H1 (cell line): ENCODE measurements at regions not wholly inside any gene's neighbourhood (a gene's known extent, or its start where the extent isn't known, plus 50 kb on each side); places are given as distances from the start of the nearest gene placed in this dataset.

ENCODE experiments used
- CTCF ChIA-PET: fragments of 300-600 bp; sonication (Branson Sonifier 250); formaldehyde crosslinking; loops from one replicate; lab custom pipeline; 2021; ENCODE audit not compliant: partially characterized antibody; lab: Charles Lee
- POLR2A ChIA-PET: fragments of 300-600 bp; sonication (Branson Sonifier 250); formaldehyde crosslinking; loops from one replicate; lab custom pipeline; 2021; ENCODE audit warnings: inconsistent platforms; ENCODE audit not compliant: partially characterized antibody; lab: Charles Lee
- DNase-seq, 2 experiments: peaks; one replicate each; pipeline versions ENCODE4 v3.0.0 to v3.0.0-alpha.2; 2010 to 2022; ENCODE audit warnings: low spot score in 2 of 2, low read depth in 1 of 2, mixed read lengths in 1 of 2
- FAIRE-seq: peaks from 2 replicates; lab custom pipeline; 2011; peaks lifted over from hg19 to GRCh38; lab: Jason Lieb, UNC
- H2AFZ ChIP-seq: 2 replicates; pipeline ENCODE4 v1.8.1; 2012; ENCODE audit warnings: low read length, inconsistent platforms
- H2AK5ac ChIP-seq: 2 replicates; pipeline ENCODE4 v1.6.1; 2013; ENCODE audit warnings: low read depth, low read length
- H2BK120ac ChIP-seq: replicated peaks from 2 replicates; pipeline ENCODE3; 2013; ENCODE audit warnings: low read depth, low read length, inconsistent platforms
- H2BK12ac ChIP-seq: 2 replicates; pipeline ENCODE4 v1.6.1; 2013; ENCODE audit warnings: low read depth, low read length
- H2BK15ac ChIP-seq: 2 replicates; pipeline ENCODE4 v1.6.1; 2013; ENCODE audit warnings: low read length
- H2BK20ac ChIP-seq: 2 replicates; pipeline ENCODE4 v1.6.1; 2013; ENCODE audit warnings: low read length
- H2BK5ac ChIP-seq: 2 replicates; pipeline ENCODE4 v1.6.1; 2013; ENCODE audit warnings: low read depth, low read length
- H3K14ac ChIP-seq: 2 replicates; pipeline ENCODE4 v1.6.1; 2013; ENCODE audit warnings: inconsistent platforms; ENCODE audit not compliant: insufficient read length
- H3K18ac ChIP-seq: 2 replicates; pipeline ENCODE4 v1.6.1; 2013; ENCODE audit warnings: low read length; ENCODE audit errors: extremely low read depth
- H3K23ac ChIP-seq: 2 replicates; pipeline ENCODE4 v1.6.1; 2013; ENCODE audit warnings: inconsistent platforms; ENCODE audit not compliant: insufficient read length
- H3K23me2 ChIP-seq: 2 replicates; pipeline ENCODE4 v1.6.1; 2013; ENCODE audit warnings: low read depth, low read length
- H3K27ac ChIP-seq: 2 replicates; pipeline ENCODE4 v1.6.1; 2011; ENCODE audit warnings: low read depth, low read length, inconsistent platforms
- H3K27me3 ChIP-seq, 4 experiments: replicated peaks in 1 of 4; 1 replicate in 1 of 4; 2 replicates in 3 of 4; pipeline versions ENCODE4 v1.6.1 to v1.8.1; 2011 to 2013; ENCODE audit warnings: low read length in 3 of 4, mild to moderate bottlenecking in 3 of 4, inconsistent platforms in 2 of 4, mixed read lengths in 2 of 4, moderate library complexity in 1 of 4; ENCODE audit not compliant: control insufficient read depth in 3 of 4, insufficient read depth in 3 of 4; ENCODE audit errors: extremely low read depth in 1 of 4
- H3K36me3 ChIP-seq, 4 experiments: 2 replicates each; pipeline versions ENCODE4 v1.6.1 to v1.8.1; 2011 to 2013; ENCODE audit warnings: mild to moderate bottlenecking in 4 of 4, low read length in 3 of 4, moderate library complexity in 2 of 4, control low read depth in 1 of 4, inconsistent platforms in 1 of 4; ENCODE audit not compliant: insufficient read depth in 4 of 4, control insufficient read depth in 2 of 4
- H3K4ac ChIP-seq: replicated peaks from 2 replicates; pipeline ENCODE3; 2013; ENCODE audit warnings: low read length, low read depth, mixed read lengths, inconsistent platforms; ENCODE audit not compliant: insufficient read length
- H3K4me1 ChIP-seq, 4 experiments: replicated peaks in 1 of 4; 1 replicate in 1 of 4; 2 replicates in 3 of 4; pipeline versions ENCODE4 v1.6.1 to v1.8.1; 2011 to 2013; ENCODE audit warnings: low read length in 3 of 4, inconsistent platforms in 2 of 4, mixed read lengths in 1 of 4; ENCODE audit not compliant: insufficient read depth in 4 of 4, control insufficient read depth in 3 of 4
- H3K4me2 ChIP-seq, 2 experiments: 2 replicates each; pipeline versions ENCODE4 v1.6.1 to v1.8.1; 2011 to 2013; ENCODE audit warnings: low read depth in 2 of 2, low read length in 2 of 2, control low read depth in 1 of 2, inconsistent platforms in 1 of 2, mild to moderate bottlenecking in 1 of 2; ENCODE audit not compliant: insufficient read depth in 1 of 2
- H3K4me3 ChIP-seq, 4 experiments: fragments of 200-600, 300-600 bp in 1 of 4; sonication (generic), shearing (Covaris generic), sonication (Bioruptor Twin) in 1 of 4; 2 replicates each; pipeline versions ENCODE4 v1.5.1 to v1.8.1; 2011 to 2016; ENCODE audit warnings: low read length in 4 of 4, low read depth in 3 of 4, control low read depth in 2 of 4, inconsistent platforms in 2 of 4, mild to moderate bottlenecking in 2 of 4, mixed read lengths in 1 of 4, moderate library complexity in 1 of 4; ENCODE audit not compliant: insufficient read depth in 2 of 4; ENCODE audit errors: extremely low read depth in 1 of 4
- H3K56ac ChIP-seq: replicated peaks from 2 replicates; pipeline ENCODE3; 2013; ENCODE audit warnings: low read depth, mild to moderate bottlenecking, mixed read lengths, low read length, inconsistent platforms; ENCODE audit not compliant: insufficient read length
- H3K79me1 ChIP-seq: 2 replicates; pipeline ENCODE4 v1.6.1; 2013; ENCODE audit warnings: low read depth, low read length, control low read depth
- H3K79me2 ChIP-seq, 2 experiments: 2 replicates each; pipeline versions ENCODE4 v1.6.1 to v1.8.1; 2012 to 2013; ENCODE audit warnings: low read length in 2 of 2, mild to moderate bottlenecking in 2 of 2, inconsistent platforms in 1 of 2; ENCODE audit not compliant: insufficient read depth in 2 of 2, control insufficient read depth in 1 of 2
- H3K9ac ChIP-seq, 4 experiments: replicated peaks in 1 of 4; 1 replicate in 1 of 4; 2 replicates in 3 of 4; pipeline versions ENCODE4 v1.6.1 to v1.8.1; 2011 to 2013; ENCODE audit warnings: low read depth in 3 of 4, low read length in 3 of 4, control low read depth in 2 of 4, mild to moderate bottlenecking in 2 of 4, moderate library complexity in 2 of 4, inconsistent platforms in 1 of 4; ENCODE audit errors: extremely low read depth in 1 of 4
- H3K9me3 ChIP-seq, 2 experiments: 2 replicates each; pipeline versions ENCODE4 v1.6.1 to v1.8.1; 2012 to 2013; ENCODE audit warnings: mild to moderate bottlenecking in 2 of 2, moderate library complexity in 2 of 2, control low read depth in 1 of 2, inconsistent platforms in 1 of 2, low read depth in 1 of 2, low read length in 1 of 2, mixed read lengths in 1 of 2; ENCODE audit not compliant: insufficient read depth in 2 of 2
- H4K20me1 ChIP-seq, 2 experiments: replicated peaks in 1 of 2; 2 replicates each; pipeline versions ENCODE3 to v1.8.1; 2011 to 2013; ENCODE audit warnings: inconsistent platforms in 2 of 2, low read length in 2 of 2, mild to moderate bottlenecking in 1 of 2; ENCODE audit not compliant: insufficient read depth in 2 of 2, control insufficient read depth in 1 of 2
- H4K5ac ChIP-seq: 2 replicates; pipeline ENCODE4 v1.6.1; 2013; ENCODE audit warnings: low read length, low read depth, mixed read lengths, inconsistent platforms; ENCODE audit not compliant: insufficient read length
- H4K8ac ChIP-seq: 2 replicates; pipeline ENCODE4 v1.8.0; 2013; ENCODE audit warnings: mild to moderate bottlenecking, moderate library complexity, low read length, inconsistent platforms; ENCODE audit not compliant: insufficient read depth; ENCODE audit errors: extremely low read depth
- H4K91ac ChIP-seq: replicated peaks from 2 replicates; pipeline ENCODE3; 2013; ENCODE audit warnings: low read length, mixed read lengths, inconsistent platforms; ENCODE audit not compliant: insufficient read length
- CTCF ChIP-seq, 3 experiments: IDR thresholded peaks; 1 replicate in 2 of 3; 2 replicates in 1 of 3; pipeline versions ENCODE4 v1.5.1 to v1.6.1; 2011; ENCODE audit warnings: low read length in 3 of 3, mild to moderate bottlenecking in 3 of 3, inconsistent platforms in 2 of 3, low read depth in 1 of 3, moderate library complexity in 1 of 3; ENCODE audit not compliant: insufficient read depth in 1 of 3; ENCODE audit errors: control extremely low read depth in 1 of 3
- EP300 ChIP-seq, 2 experiments: IDR thresholded peaks; 1 replicate in 1 of 2; 2 replicates in 1 of 2; pipeline ENCODE4 v1.6.1; 2011 to 2012; ENCODE audit warnings: low read depth in 2 of 2, low read length in 2 of 2, mild to moderate bottlenecking in 2 of 2, borderline replicate concordance in 1 of 2, inconsistent platforms in 1 of 2, moderate library complexity in 1 of 2
- WGBS, 2 experiments: shearing (Covaris generic) in 1 of 2; methylation state at CpG; one replicate each; pipeline versions ENCODE4 v1.1.6 to v1.1.7; 2013 to 2015; ENCODE audit warnings: low lambda C conversion rate in 2 of 2, mixed read lengths in 2 of 2, inconsistent platforms in 1 of 2, low coverage in 1 of 2, missing lambda C conversion rate in 1 of 2; ENCODE audit not compliant: insufficient replicate concordance in 2 of 2, insufficient coverage in 1 of 2, insufficient read length in 1 of 2; ENCODE audit errors: extremely low coverage in 1 of 2, missing lambda C conversion rate in 1 of 2; 5-methylcytosine and 5-hydroxymethylcytosine counted together

DNA sequence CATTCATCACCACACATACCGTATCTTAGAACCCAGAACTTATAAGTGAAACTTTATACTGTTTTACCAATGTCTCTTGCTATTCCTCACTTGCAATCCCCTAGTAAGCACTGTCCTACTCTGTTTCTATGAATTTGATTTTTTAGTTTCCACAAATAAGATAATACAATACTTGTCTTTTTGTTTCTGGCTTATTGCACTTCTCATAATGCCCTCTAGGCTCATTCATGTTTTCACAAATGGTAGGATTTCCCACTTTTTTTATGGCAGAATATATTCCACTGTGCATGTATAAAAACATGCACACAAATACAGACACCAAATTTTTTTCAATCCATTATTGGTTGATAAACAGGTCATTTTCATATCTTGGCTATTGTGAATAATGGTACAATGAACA, 1742.3 kb upstream of the NUDT12 start:
- Histone ChIP-seq H3K4me2 (no peak overlapping the region), H2BK15ac (no peak overlapping the region), H3K27ac (no peak overlapping the region), H3K27me3 (no peaks in the 10 kb centered on the region), H2BK120ac (no peak overlapping the region), H3K9me3 (no peaks in the 10 kb centered on the region), H4K5ac (no peak overlapping the region), H3K9ac (no peak overlapping the region), H4K20me1 (no peaks in the 10 kb centered on the region), H3K36me3 (no peaks in the 10 kb centered on the region), H4K91ac (no peak overlapping the region), H3K23ac (no peak overlapping the region), H2BK20ac (no peak overlapping the region), H4K8ac (no peak overlapping the region), H3K56ac (no peak overlapping the region), H3K4me1 (no peaks in the 10 kb centered on the region), H3K4me3 (no peak overlapping the region), H2BK5ac (no peak overlapping the region), H3K18ac (no peak overlapping the region), H3K4ac (no peak overlapping the region), H3K79me1 (no peaks in the 10 kb centered on the region), H2AK5ac (no peak overlapping the region), H2BK12ac (no peak overlapping the region), H3K14ac (no peak overlapping the region), H2AFZ (no peak overlapping the region), H3K79me2 (no peaks in the 10 kb centered on the region), H3K23me2 (no peaks in the 10 kb centered on the region)
- FAIRE-seq (no peak), DNase-seq (no peak)
- TF ChIP-seq CTCF (IDR thresholded peaks at IDR 0.05; ENCODE audit: control extremely low read depth in 1 of 3, insufficient read depth in 1 of 3, low read depth in 1 of 3, low read length in 3 of 3) (peak in 1 of 3 experiments; percentile 11; a peak in 1 of 4 replicates), EP300 (IDR thresholded peaks at IDR 0.05; ENCODE audit: borderline replicate concordance in 1 of 2, low read depth in 2 of 2, low read length in 2 of 2) (no peak)
- ChIA-PET POLR2A (interaction anchor here (0.7 kb wide), 1 partner anchor 439 kb away, joined by 3 read pairs; no protein-coding TSS in a partner anchor), CTCF (interaction anchor here (0.6 kb wide), 1 partner anchor 9 kb away, joined by 3 read pairs; no protein-coding TSS in a partner anchor)
- 94% methylated on average over 1 of the region's 1 CpG; no CpG with 5 or more reads in 1 of the 2 experiments for WGBS, 2 experiments
